B cell (primary cell): ENCODE measurements at regions not wholly inside any gene's neighbourhood (a gene's known extent, or its start where the extent isn't known, plus 50 kb on each side); places are given as distances from the start of the nearest gene placed in this dataset.

Experiments
- CTCF ChIP-seq: fragments of 200-600 bp; IDR thresholded peaks from one replicate; pipeline ENCODE4 v1.8.0; 2022; ENCODE audit warnings: antibody characterized with exemption, mild to moderate bottlenecking
- EZH2 ChIP-seq: IDR thresholded peaks from 2 replicates; pipeline ENCODE4 v1.6.1; 2012; ENCODE audit warnings: borderline replicate concordance, low read depth, mild to moderate bottlenecking, moderate library complexity, low read length; ENCODE audit not compliant: insufficient read depth, poor library complexity, severe bottlenecking

- no peak for TF ChIP-seq CTCF
- no peak for TF ChIP-seq EZH2
These were observed 1003.1 kb upstream of the GBE1 start for GRCh38 chr3:82764521-82764920.
